RWPE1 (cell line): ENCODE measurements at regions not wholly inside any gene's neighbourhood (a gene's known extent, or its start where the extent isn't known, plus 50 kb on each side); places are given as distances from the start of the nearest gene placed in this dataset.

Experiments used
- CTCF ChIA-PET: fragments of 350-600 bp; sonication (Branson Sonifier 250); formaldehyde crosslinking; extraction: SDS; loops from one replicate; lab custom pipeline; 2021; lab: Yijun Ruan, JAX
- POLR2A ChIA-PET: fragments of 400-600 bp; formaldehyde crosslinking; extraction: SDS; loops from one replicate; lab custom pipeline; 2020; ENCODE audit warnings: antibody characterized with exemption; ENCODE audit not compliant: low non-redundant PET; lab: Yijun Ruan, JAX
- DNase-seq: peaks from one replicate; pipeline ENCODE4 v3.0.0; 2012; ENCODE audit warnings: low spot score
- H3K27ac ChIP-seq: fragments of 450-650 bp; 2 replicates; pipeline ENCODE4 v1.5.1; 2017
- CTCF ChIP-seq: fragments of 450-650 bp; conservative IDR thresholded peaks from 2 replicates; pipeline ENCODE4 v1.5.1; 2017; ENCODE audit warnings: low read depth, mild to moderate bottlenecking

- DNase-seq: no peak
- ChIA-PET POLR2A (no interaction called here), CTCF (no interaction called here)
- TF ChIP-seq CTCF: no peak
- no peak overlapping the region for H3K27ac ChIP-seq
Measured at GRCh38 chr6:47372318-47372717, 62.6 kb upstream of the TNFRSF21 start.

GRCh38 chr6:47375426-47375825 is 65.7 kb upstream of the TNFRSF21 start:
- no peak for TF ChIP-seq CTCF
- no peak overlapping the region for H3K27ac ChIP-seq
- ChIA-PET CTCF (no interaction called here), POLR2A (no interaction called here)
- DNase-seq: no peak

GRCh38 chr6:47376930-47377329 is 67.2 kb upstream of the TNFRSF21 start:
- ChIA-PET CTCF (no interaction called here), POLR2A (no interaction called here)
- no peak overlapping the region for H3K27ac ChIP-seq
- no peak for TF ChIP-seq CTCF
- no peak for DNase-seq

- POLR2A ChIA-PET: interaction anchor here (0.7 kb wide), 1 partner anchor 23 kb away, joined by 4 read pairs; no protein-coding TSS in a partner anchor
- no peak for DNase-seq
- H3K27ac ChIP-seq: no peak overlapping the region
- no peak for TF ChIP-seq CTCF
- CTCF ChIA-PET: interaction anchor here (0.7 kb wide), 1 partner anchor 721 kb away, joined by 3 read pairs; no protein-coding TSS in a partner anchor
Measured at GRCh38 chr6:47377971-47378370, 68.3 kb upstream of the TNFRSF21 start.

- no peak overlapping the region for H3K27ac ChIP-seq
- no peak for DNase-seq
- POLR2A ChIA-PET: no interaction called here
- TF ChIP-seq CTCF: no peak
- CTCF ChIA-PET: no interaction called here
Measured at GRCh38 chr6:47379328-47379727, 69.6 kb upstream of the TNFRSF21 start.

GRCh38 chr6:47380251-47380650 is 70.5 kb upstream of the TNFRSF21 start:
- no peak for DNase-seq
- CTCF ChIA-PET: interaction anchor here (0.7 to 0.9 kb wide), 2 partner anchors 18 to 389 kb away, joined by 6 to 7 read pairs; no protein-coding TSS in a partner anchor
- no peak for TF ChIP-seq CTCF
- POLR2A ChIA-PET: no interaction called here
- H3K27ac ChIP-seq: no peak overlapping the region
